HS-5 (cell line): ENCODE measurements at regions not wholly inside any gene's neighbourhood (a gene's known extent, or its start where the extent isn't known, plus 50 kb on each side); places are given as distances from the start of the nearest gene placed in this dataset.

Experiments
- DNase-seq: peaks from one replicate; pipeline ENCODE4 v3.0.0-alpha.2; 2012; ENCODE audit warnings: low read depth

DNA sequence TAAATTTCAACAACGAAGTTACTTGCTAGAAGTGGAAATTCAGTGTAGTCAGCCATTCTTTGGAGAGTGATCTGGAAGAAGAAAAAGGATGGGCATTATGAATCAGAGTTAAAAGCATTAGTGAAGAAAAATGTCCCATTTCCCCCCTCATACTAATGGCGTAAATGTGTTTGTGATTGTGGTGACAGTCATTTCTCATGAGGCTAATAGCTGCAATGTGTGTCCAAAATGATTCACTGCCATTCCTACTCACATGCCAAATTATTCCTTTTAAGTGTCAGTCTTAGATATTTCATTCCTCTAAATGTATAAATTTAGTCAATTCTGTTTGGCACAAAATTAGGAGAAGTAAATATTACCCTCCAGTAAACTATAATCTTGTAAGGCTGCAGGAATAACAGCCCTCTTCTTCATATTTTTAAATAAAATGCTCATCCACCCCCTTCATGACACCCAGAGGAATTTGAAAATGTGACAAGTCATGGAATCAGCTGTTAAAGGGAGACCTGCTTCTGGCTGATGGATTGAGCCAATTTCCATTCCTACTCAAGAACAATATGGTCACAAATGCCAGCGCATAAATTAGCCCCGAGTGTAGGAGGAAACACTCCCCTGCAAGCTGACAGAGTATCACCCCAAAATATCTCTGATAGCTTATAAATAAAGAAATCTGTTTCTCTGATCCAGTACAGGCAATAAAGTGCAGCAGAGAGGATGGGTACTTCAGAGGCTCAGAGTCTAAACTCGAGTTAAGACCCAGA, 912.3 kb upstream of the SEL1L start:
- no peak for DNase-seq

DNA sequence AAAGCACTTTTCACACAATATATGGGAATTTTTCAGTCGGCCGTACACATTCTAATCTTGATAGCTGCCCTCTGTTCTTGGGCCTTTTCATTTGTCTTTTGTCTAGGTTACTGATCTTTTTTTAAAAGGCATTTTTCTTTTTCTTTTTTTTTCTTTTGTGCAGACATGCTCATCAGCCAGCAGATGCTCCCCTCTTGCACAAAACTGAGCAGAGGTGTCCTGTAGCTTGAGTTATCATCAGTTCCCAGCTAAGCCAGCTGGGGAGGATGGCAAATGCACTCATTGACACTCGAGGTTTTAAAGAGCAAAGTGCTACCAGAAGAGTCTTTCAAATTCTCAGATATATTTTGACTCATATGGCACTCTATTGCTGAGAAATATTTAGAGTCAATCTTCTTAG, 913.9 kb upstream of the SEL1L start:
- no peak for DNase-seq

DNA sequence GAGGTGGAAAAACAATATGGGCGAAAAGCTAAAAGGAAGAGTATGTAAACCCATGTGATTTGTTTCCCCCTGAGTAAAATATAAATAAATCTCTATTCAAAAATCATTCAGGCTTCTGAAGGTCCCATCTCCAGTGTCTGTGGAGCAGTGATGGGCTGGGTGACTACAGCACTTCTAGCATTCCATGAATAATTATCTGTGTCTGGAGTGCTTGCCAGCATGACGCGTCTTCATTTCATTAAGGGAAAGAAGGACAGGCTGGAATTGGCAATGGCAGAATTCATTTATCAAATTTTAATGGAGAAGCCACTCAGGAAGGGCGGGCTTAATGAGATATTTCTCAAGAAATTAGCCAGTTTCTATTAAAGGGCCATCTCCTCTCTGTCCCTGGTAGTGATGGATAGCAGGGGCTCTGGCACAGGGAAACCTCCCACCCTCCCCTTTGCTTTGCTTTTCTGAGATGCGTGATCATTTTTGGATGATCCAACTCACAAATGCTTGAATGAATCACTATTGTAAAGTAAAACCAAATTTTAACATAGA, 916.3 kb upstream of the SEL1L start:
- DNase-seq, result no peak

DNA sequence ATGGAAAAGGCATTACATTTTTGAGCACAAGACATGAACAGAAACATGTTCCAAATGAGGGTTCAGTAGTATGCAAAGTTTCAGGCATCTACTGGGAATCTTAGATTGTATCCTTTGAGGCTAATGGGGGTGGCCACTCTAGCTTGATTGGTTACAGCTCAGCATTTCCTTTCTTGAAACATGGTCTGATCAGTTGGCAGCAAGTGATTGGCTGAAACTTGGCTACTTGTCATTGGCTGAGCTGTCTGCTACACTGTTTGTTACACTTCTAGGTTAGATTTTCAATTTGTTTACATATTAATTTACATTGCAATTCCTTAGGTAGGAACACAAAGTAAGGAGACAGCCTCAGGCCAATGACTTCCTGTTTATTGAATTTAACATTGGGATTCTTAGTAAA, 918.0 kb upstream of the SEL1L start:
- DNase-seq, result no peak

DNA sequence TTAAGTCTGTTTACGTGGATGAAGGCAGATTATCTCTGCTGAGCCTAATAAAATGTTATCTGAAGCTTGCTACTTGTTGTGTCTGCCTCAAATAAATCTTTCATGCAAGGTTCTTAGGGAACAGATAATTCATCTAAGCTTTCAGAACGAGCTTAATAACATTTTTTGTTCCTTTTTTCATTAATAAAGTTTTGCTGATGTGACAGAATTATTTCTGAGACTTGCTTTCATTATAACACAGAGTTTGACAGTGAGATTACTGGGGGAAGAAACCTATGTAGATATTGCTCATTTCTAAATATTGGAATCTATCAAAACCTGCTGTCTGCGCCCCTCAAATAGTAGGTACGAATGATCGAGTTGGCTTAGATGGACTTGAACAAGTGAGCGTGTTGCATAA, 948.7 kb upstream of the SEL1L start:
- DNase-seq, result no peak

DNA sequence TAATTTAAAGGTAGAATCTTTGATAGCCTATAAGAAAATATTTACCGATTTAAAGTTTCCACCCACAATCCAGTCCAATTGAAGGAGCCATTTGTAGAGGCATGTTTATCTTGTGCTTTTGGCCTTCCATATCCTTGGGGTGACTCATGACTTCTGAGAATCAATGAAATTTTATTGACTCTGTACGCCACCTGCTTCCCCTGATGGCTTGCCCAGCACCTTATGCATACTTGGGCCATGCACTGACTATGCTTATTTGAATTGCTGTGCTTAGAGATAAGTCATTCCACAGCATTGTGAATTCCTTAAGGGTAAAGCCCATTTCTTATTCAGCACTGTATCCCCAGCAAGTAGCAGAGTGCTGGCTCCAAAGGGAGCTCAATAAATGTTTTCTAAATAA, 954.8 kb upstream of the SEL1L start:
- DNase-seq, result no peak

DNA sequence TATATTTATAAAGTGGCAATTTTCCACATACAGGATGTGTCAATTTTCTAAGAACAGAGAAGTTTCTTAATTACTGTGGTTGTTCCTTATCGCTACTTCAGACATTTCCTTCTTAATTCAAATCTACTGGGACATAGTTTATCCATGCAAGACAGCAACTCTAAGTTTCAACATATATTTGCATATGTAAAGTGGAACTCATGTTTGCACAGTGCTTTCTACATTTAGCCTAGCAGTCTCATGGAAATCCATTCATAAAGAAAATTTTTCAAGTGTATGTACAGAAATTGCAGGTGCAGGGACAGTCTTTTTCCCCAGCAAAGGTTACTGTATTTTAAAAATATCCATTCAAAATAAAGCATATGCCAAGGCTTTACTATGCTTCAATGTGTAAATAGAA, 956.7 kb upstream of the SEL1L start:
- no peak for DNase-seq

DNA sequence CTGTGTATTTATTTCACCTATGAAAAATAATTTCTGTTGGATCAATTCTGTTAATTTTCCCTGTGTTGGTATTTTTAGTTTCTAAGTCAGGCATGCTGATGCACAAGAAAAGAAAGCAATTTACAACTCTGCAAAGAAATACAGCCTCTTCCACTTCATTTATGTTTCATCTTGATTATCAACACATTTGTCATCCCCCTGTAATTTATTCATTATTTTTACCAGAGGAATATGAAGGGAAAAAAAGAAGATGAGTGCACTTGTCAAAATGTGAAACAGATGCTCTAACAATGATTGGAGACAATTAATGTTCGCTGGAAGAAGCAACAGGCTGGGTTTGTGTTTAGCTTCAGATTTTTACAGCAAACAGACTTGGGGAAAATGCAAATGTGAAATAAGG, 958.5 kb upstream of the SEL1L start:
- no peak for DNase-seq

DNA sequence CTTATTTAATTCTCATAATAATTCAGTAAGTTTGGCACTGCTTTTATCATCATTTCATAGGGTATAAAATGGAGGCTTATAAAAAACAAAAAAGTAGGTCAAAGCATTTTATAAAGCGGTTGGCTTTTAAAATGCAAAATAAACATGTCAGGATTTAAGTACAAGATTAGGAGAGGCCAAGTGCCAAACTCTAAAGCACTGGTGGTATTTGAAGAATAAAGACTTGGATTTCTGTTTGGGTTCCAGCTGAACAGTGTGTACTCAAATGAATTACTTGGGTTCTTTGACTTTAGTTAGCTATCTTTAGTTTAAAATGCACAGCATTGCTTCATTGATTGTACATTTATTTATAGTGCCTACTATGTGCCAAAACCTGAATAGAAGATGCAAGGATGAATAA, 966.6 kb upstream of the SEL1L start:
- no peak for DNase-seq

DNA sequence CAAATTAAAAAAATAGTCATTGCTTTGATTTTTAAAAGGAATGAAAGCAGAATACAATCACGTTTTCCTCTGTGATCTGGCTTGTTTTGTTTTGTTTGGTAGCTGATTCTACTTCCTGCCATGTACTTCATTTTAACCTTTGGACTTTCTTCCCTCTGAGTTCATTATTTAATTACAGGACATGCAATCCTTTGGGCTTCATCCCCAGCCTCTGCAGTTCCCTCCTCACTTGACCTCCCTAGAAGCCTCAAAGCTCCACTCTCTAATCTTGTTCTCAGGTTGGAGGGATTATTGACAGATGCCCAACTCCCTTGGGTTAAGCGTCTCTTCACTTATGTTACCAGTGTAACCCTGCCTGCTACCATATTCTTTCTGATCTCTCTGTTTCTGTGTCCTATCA, 967.9 kb upstream of the SEL1L start:
- no peak for DNase-seq

DNA sequence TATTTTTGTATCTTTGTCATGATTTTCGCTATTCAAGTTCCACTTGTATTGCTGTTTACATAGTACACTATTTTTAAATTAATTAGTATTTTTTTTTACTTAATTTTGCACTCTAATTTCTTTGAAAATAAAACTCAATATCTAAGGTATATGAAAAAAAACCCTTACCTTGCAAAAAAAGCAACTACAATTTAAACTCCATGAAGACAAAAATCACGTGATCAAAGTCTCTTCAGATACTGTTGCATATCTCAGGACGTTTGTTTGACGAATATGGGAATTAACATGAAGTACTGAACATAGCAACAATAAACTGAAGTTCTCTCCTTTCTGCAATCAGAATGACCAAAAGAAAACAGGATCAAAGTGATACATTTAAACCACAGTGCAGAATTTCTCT, 968.4 kb upstream of the SEL1L start:
- no peak for DNase-seq

DNA sequence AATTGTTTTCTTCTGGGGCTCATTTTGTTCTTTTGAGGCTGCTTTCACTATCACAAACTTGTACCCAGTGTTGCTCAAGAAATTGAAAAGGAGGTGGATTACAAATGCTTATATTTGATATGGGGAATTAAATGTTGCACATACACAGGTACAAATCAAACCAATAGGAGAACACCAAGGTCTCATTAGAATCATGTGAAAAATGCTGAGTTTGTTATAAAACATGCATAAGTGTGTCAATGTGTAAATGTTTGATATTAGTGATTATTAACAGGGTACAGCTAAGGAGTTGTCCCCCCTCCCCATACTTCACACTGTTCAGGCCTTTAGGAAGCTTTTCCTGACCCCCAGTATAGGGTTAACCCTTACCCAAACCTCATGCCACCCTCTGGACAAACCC, 971.2 kb upstream of the SEL1L start:
- no peak for DNase-seq

DNA sequence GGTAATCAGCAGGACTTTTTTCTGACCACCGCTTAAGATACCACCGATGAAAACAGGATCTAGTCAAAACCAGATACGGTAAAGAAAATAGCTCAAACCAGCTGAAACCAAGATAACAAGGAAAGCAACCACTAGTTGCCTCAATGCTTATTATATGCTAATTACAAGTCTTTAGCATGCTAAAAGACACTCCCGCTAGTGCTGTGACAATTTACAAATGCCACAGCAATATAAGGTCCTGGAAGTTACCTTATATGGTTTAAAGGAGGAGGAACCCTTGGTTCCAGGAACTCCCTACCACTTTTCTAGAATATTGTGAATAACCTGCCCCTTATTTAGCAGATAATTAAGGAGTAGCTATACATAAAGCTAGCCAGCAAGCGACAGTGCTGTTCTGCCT, 976.4 kb upstream of the SEL1L start:
- DNase-seq, result no peak

DNA sequence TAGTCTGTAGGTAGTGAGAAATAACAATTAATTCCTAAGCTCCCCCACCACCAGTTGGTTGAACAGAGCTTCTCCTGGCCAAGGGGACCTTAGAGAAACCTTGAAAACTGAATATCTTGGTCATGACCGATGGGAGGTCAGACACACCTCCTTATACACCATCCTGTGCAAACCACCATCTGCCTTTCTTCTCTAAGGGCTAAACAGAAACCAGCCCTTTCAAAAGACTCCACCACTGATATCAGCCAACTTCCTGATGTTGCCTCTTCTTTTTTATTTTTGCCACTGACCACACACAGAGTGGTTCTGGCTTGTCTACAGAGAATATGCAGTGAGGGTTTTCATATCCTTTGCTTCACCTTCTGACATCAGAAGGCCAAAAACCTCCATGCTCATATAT, 977.7 kb upstream of the SEL1L start:
- no peak for DNase-seq

DNA sequence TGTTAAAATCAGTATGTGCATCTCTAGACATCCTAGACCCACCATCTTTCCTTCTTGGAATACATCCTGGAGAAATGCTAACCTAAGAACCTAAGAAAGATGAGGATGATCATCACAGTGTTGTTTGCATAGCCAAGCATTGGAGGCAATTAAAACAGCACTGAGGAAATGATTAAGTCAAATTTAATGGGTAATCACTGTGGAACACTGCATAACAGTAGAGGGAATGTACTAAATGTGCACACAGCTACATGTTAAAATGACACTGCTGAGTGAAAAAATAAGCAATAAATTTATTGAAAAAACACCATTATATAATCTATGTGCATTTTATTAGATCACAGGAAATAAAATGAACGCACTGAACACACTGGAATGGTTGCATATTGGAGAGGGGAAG, 987.1 kb upstream of the SEL1L start:
- no peak for DNase-seq

DNA sequence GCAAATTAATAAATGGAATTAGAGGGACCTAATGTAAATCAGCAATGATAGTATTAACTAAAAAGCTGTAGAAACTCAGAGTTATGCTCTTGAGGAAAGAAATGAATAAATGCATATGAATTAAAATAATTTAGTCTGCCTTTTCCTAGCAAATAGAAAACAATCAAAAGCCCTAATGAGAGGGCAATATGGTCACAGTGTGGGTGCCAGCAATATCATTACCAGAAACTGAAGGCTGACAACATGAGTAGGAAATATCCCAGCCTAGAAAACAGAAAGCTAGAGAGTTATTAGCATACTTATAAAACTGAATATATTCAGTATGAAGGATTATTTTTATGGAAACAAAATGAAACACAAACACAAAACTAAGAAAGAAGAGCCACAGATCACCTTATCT, 987.5 kb upstream of the SEL1L start:
- no peak for DNase-seq

DNA sequence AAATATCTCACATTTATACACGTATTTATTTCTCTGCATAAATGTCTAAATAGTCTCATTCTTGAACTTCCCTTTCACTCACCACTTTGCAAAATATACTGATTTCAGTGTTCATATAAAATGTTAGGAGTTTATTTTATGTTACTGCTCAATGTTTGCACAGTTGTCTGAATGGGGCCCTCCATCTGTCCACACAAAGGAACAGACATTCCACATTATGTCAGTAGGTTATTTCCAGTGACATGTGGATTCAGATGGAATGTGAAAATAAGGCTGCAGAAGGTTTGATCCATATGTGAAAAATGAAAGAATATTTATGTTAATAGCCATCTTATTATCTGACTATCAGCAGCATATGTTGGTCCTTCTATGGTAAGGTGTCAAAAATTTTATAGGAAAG, 994.4 kb upstream of the SEL1L start:
- DNase-seq, result no peak

DNA sequence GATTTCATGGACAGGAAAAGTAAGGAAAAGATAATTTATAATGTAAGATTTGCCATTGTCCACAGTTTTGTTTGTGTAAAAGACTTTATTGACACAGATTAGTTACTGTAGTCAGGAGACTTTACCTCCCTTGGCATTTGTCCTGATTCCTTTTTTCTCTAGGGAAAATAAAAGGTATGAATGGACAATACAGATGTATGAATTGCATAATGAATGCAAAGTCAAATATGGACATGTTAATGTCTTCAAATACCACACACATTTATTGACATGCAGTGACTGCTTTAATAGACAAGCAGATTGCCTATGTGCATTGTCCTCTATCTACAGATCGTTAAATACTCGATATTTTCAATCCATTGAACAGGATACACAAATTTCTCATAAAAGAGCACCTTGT, 999.7 kb upstream of the SEL1L start:
- no peak for DNase-seq

DNA sequence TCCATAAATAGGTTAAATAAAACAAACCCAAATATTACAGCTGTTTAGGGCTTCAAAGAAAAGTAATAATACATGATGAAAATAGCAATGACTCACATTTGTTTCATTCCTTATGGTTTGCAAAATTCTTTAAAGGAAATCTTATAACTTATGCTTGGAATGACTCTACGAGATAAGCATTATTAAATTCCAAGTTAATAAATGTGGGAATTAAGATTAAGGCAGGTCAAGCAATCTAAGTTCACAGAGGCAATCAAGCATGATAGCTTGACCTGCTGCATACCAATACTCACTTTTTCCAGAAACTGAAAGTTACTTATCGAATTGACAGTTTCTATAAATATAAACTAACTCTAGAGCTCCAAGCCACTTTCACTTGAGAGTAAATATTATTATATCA, 1002.9 kb upstream of the SEL1L start:
- DNase-seq, result no peak

DNA sequence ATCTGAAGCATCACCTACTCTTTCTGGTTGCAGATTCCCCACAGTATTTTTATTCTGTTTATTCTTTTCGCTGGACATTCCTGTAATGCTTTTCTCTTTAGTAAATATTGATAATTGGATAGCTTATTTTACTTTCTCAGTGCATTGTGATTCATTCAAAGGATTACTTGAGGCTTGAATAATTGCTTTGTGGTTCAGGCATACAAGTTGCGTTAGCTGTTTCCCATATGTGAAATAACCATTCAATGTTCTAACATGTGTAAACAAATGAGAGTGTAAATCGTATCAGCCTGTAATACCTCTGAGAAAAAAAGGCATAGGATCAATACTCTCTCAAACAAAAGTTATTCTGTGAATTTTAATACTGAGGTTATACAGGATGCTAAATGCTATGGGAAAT, 1004.2 kb upstream of the SEL1L start:
- DNase-seq, result peak; percentile 13

DNA sequence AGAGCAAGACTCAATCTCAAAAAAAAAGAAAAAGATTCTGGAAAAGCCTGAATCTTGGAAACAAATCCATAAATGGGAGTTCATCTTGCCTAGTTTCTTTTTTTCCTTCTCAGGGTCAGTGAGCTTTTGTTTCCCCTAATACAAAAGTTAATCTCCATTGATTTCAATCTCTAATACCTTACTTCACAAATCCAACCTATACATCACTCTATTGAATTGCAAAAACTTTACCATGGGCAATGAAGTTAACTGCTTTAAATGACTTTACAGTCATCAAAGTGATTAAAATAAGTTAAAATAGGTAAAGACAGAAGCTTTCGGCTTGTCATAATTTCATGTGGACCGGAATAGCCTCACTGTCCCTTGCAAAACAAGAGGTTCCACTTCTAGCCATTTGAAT, 1012.7 kb upstream of the SEL1L start:
- no peak for DNase-seq

DNA sequence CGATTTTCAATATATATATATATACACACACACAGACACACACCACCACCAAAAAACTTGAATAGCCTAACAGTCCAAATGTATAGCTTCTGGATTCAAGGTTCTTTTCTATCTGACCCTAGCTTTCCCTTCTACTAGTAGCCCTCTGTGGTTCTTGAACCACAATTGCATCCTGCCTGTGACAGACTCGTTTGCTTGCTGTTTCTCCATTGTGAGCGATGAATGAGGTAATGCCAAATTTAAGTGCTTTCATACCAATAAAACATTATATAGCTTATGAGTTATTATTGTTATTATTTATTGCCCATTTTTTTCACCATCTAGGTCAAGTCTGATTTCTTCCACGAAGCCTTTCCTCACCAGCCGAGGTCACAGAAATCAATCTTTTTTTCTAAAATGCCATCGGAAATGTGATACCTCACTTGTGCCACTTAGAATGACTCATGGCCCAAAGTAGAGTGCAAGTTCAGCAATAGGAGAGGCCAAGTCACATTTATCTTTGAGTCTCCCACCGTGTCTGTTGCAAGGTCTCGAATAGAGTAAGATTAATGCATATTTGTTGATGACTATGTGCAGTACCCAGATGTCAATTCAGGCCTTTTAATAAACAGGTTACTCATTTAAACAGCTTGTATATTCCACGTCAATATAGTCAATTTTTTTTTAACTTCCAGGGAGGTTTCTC, 1015.8 kb upstream of the SEL1L start:
- DNase-seq, result no peak

DNA sequence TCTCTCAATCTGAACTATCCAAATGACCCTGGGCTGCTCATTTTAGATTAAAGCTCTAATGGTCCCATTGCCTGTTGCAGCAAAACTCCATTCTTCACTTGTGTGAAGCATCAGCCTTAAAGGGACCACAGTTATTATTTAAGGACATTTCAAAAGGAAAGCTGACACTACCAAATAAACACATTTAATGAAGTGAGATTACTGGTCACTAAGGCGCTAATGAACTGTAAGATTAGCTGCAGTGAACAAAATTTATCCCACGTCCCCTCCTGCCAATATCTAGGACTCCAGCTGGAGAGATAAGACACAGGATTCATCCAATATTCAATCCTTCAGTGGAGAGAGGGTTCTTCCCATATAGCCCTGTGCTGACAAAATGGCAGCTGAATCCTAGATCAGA, 1029.2 kb upstream of the SEL1L start:
- DNase-seq, result no peak

DNA sequence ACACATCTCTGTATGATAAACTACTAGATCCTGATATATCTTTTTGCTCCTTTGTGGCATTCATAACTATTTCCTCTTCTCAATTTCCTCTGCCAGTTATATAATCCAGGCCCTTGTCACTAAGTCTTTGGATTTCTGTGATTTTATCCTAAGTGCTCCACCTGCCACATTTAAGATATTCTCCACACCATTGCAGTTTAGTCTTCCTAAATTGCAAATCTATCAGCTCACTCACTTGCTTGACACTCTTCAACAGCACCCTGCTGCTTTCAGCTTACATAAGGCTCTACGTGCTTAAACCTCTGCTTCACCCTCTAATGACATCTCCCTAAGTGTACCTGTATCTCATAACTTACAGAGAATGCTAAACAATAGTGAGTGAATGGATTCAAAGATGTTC, 1032.2 kb upstream of the SEL1L start:
- DNase-seq, result no peak
